NB4 (cell line): ENCODE measurements at regions not wholly inside any gene's neighbourhood (a gene's known extent, or its start where the extent isn't known, plus 50 kb on each side); places are given as distances from the start of the nearest gene placed in this dataset.

Experiments used
- MAX ChIP-seq: IDR thresholded peaks from 2 replicates; pipeline ENCODE4 v1.6.1; 2011; ENCODE audit warnings: low read depth, low read length
- POLR2A ChIP-seq: IDR thresholded peaks from 2 replicates; pipeline ENCODE4 v1.6.1; 2011; ENCODE audit warnings: mild to moderate bottlenecking; ENCODE audit not compliant: insufficient read length; ENCODE audit errors: extremely low read depth
- TF ChIP-seq, protein P1 (sequence below): IDR thresholded peaks from one replicate; pipeline ENCODE4 v1.5.1; 2012; ENCODE audit warnings: low read depth, low read length

- TF ChIP-seq MAX (no peak), POLR2A (no peak)
- TF ChIP-seq, protein P1, sequence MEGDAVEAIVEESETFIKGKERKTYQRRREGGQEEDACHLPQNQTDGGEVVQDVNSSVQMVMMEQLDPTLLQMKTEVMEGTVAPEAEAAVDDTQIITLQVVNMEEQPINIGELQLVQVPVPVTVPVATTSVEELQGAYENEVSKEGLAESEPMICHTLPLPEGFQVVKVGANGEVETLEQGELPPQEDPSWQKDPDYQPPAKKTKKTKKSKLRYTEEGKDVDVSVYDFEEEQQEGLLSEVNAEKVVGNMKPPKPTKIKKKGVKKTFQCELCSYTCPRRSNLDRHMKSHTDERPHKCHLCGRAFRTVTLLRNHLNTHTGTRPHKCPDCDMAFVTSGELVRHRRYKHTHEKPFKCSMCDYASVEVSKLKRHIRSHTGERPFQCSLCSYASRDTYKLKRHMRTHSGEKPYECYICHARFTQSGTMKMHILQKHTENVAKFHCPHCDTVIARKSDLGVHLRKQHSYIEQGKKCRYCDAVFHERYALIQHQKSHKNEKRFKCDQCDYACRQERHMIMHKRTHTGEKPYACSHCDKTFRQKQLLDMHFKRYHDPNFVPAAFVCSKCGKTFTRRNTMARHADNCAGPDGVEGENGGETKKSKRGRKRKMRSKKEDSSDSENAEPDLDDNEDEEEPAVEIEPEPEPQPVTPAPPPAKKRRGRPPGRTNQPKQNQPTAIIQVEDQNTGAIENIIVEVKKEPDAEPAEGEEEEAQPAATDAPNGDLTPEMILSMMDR, result no peak
These were observed 103.4 kb downstream of the EVX1 start for GRCh38 chr7:27345997-27346396.
